Fibroblast of lung (primary cell): ENCODE measurements at regions not wholly inside any gene's neighbourhood (a gene's known extent, or its start where the extent isn't known, plus 50 kb on each side); places are given as distances from the start of the nearest gene placed in this dataset.

Experiments used
- CTCF ChIP-seq, 2 donors: IDR thresholded peaks in 1 of 2; conservative IDR thresholded peaks in 1 of 2; 1 replicate in 1 of 2; 2 replicates in 1 of 2; pipeline ENCODE4 v1.5.1; 2011 to 2012; ENCODE audit warnings: low read length in 2 of 2, control low read depth in 1 of 2, inconsistent platforms in 1 of 2, low read depth in 1 of 2, mild to moderate bottlenecking in 1 of 2
- EZH2 ChIP-seq: IDR thresholded peaks from 2 replicates; pipeline ENCODE4 v1.5.1; 2012; ENCODE audit warnings: low read length, control low read depth, mild to moderate bottlenecking; ENCODE audit errors: missing control alignments

DNA sequence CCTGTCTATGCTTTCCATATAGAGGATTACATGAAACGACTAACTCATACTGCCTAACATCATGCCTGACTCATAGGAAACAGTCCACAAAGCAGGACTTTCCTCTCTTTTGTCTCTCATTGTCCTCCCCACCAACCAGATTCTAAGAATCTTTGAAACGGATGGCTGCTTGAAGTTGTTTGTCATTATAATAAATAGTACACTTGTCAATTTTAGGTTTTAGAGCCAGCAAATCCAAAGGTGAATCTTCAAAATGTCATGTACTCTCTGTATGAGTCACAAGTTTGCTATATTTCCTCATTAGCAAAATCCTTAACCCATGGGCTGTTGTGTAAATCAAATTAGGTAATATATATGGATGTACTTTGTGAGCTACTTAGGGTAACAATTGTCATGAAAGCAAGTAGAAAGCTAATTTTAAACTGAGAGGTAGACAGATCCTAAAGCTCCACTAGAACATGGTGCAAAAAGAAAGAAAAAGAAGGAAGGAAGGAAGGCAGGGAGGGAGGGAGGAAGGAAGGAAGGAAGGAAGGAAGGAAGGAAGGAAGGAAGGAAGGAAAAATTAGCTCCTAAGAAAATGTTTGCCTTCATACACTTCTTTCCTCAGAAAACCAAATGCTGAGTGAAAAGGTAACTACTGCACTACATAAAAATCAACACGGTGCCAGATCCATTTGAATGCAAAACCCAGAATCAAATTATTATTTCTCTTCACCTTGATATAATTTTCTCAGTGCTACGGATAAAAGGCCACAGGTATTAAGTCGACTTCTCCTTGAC is 129.5 kb upstream of the PRMT6 start:
- TF ChIP-seq CTCF (conservative IDR thresholded peaks at IDR 0.05 in 1 of 2, IDR thresholded peaks at IDR 0.05 in 1 of 2; ENCODE audit: low read depth in 1 of 2, low read length in 2 of 2) (no peak), EZH2 (no peak)
